ENCODE measurements at regions not wholly inside any gene's neighbourhood (a gene's known extent, or its start where the extent isn't known, plus 50 kb on each side); places are given as distances from the start of the nearest gene placed in this dataset.

DNA sequence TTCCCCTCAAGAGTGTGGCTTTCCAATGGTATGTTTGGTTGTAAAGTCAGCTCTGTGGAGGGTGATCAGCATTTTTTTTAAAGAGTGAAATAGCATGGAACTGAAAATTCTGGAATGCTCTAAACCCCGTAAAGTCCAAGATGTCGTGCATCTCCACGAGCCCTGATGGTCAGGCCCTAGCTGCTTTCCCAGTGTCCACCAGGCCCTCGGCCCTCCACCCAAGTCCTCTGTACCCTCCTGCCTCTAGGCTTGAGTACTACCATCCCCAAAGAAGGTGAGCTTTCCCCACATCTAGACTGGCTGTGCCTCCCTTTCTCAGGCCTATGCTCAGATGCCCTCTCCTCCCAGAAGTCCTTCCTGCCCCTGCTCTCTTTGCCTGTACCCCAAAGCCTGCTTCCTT lies 280.3 kb downstream of the GADD45G start:
- Histone ChIP-seq H3K23ac (ENCODE audit: insufficient read length) (no peak overlapping the region), H3K79me1 (ENCODE audit: low read depth, low read length) (peaks cover 3% of the 10 kb centered on the region; the same call in 1 of the 2 replicates), H3K18ac (ENCODE audit: extremely low read depth, low read length) (no peak overlapping the region), H4K91ac (replicated peaks; ENCODE audit: insufficient read length, low read length) (no peak overlapping the region), H4K20me1 (replicated peaks in 1 of 2; ENCODE audit: control insufficient read depth in 1 of 2, insufficient read depth in 2 of 2, low read length in 2 of 2) (peaks cover 0 to 21% of the 10 kb centered on the region in 2 experiments), H2AK5ac (ENCODE audit: low read depth, low read length) (0 out of 2 replicates have a peak overlapping the region, but pooled peaks have one; percentile 24), H3K4ac (replicated peaks; ENCODE audit: insufficient read length, low read depth, low read length) (no peak overlapping the region), H2BK5ac (ENCODE audit: low read depth, low read length) (no peak overlapping the region), H3K23me2 (ENCODE audit: low read depth, low read length) (peaks cover 21% of the 10 kb centered on the region; the same call in 1 of the 2 replicates), H3K27me3 (replicated peaks in 1 of 4; ENCODE audit: control insufficient read depth in 3 of 4, extremely low read depth in 1 of 4, insufficient read depth in 3 of 4, low read length in 3 of 4) (no peaks in the 10 kb centered on the region), H3K4me1 (replicated peaks in 1 of 4; ENCODE audit: control insufficient read depth in 3 of 4, insufficient read depth in 4 of 4, low read length in 3 of 4) (peaks cover 0 to 3% (median 0%) of the 10 kb centered on the region in 4 experiments; a peak in 1 of 7 replicates), H2BK12ac (ENCODE audit: low read depth, low read length) (peak overlapping the region; percentile 75; the same call in 1 of the 2 replicates), H2BK120ac (replicated peaks; ENCODE audit: low read depth, low read length) (no peak overlapping the region), H3K4me2 (ENCODE audit: insufficient read depth in 1 of 2, low read depth in 2 of 2, low read length in 2 of 2) (no peak overlapping the region), H3K9ac (replicated peaks in 1 of 4; ENCODE audit: extremely low read depth in 1 of 4, low read depth in 3 of 4, low read length in 3 of 4) (no peak overlapping the region), H3K56ac (replicated peaks; ENCODE audit: insufficient read length, low read depth, low read length) (no peak overlapping the region), H2BK15ac (ENCODE audit: low read length) (no peak overlapping the region), H2BK20ac (ENCODE audit: low read length) (peak overlapping the region; percentile 68; the same call in 1 of the 2 replicates), H3K9me3 (ENCODE audit: insufficient read depth in 2 of 2, low read depth in 1 of 2, low read length in 1 of 2) (no peaks in the 10 kb centered on the region; a peak in 1 of 4 replicates), H3K27ac (ENCODE audit: low read depth, low read length) (no peak overlapping the region), H4K5ac (ENCODE audit: insufficient read length, low read depth, low read length) (no peak overlapping the region), H4K8ac (ENCODE audit: extremely low read depth, insufficient read depth, low read length) (no peak overlapping the region), H3K14ac (ENCODE audit: insufficient read length) (no peak overlapping the region), H2AFZ (ENCODE audit: low read length) (no peak overlapping the region), H3K79me2 (ENCODE audit: control insufficient read depth in 1 of 2, insufficient read depth in 2 of 2, low read length in 2 of 2) (no peaks in the 10 kb centered on the region), H3K4me3 (ENCODE audit: extremely low read depth in 1 of 4, insufficient read depth in 2 of 4, low read depth in 3 of 4, low read length in 4 of 4) (no peak overlapping the region), H3K36me3 (ENCODE audit: control insufficient read depth in 2 of 4, insufficient read depth in 4 of 4, low read length in 3 of 4) (no peaks in the 10 kb centered on the region; a peak in 1 of 8 replicates)
- POLR2A ChIA-PET (ENCODE audit: partially characterized antibody): interaction anchor here (0.9 to 1.2 kb wide), 2 partner anchors 9 to 282 kb away, joined by 3 to 4 read pairs; no protein-coding TSS in a partner anchor
- FAIRE-seq (no peak), DNase-seq (ENCODE audit: low read depth in 1 of 2, low spot score in 2 of 2) (peak in 1 of 2 experiments; percentile 29)
- no peak for TF ChIP-seq MAFK (IDR thresholded peaks at IDR 0.05; ENCODE audit: low read depth, low read length)
- no peak for TF ChIP-seq HDAC2 (IDR thresholded peaks at IDR 0.05; ENCODE audit: borderline replicate concordance in 1 of 2, low read depth in 2 of 2, low read length in 2 of 2)
- no peak for TF ChIP-seq GTF2F1 (IDR thresholded peaks at IDR 0.05; ENCODE audit: borderline replicate concordance, low read depth, low read length)
- no peak for TF ChIP-seq POLR2A (IDR thresholded peaks at IDR 0.05; ENCODE audit: control extremely low read depth in 1 of 2, low read depth in 2 of 2, low read length in 2 of 2)
- no peak for TF ChIP-seq BRCA1 (IDR thresholded peaks at IDR 0.05; ENCODE audit: low read depth, low read length)
- no peak for TF ChIP-seq FOSL1 (IDR thresholded peaks at IDR 0.05; ENCODE audit: insufficient read depth, low read depth, low read length)
- TF ChIP-seq SIN3A (conservative IDR thresholded peaks at IDR 0.05 in 1 of 2, IDR thresholded peaks at IDR 0.05 in 1 of 2; ENCODE audit: low read depth in 1 of 2, low read length in 2 of 2): no peak
- no peak for TF ChIP-seq TAF7 (optimal IDR thresholded peaks at IDR 0.05; ENCODE audit: borderline replicate concordance, low read depth, low read length)
- no peak for TF ChIP-seq RNF2 (IDR thresholded peaks at IDR 0.05; ENCODE audit: borderline replicate concordance, low read depth, low read length, missing control alignments, poor library complexity, severe bottlenecking)
- no peak for TF ChIP-seq KDM4A (IDR thresholded peaks at IDR 0.05; ENCODE audit: low read depth, low read length, severe bottlenecking)
- no peak for TF ChIP-seq EP300 (IDR thresholded peaks at IDR 0.05; ENCODE audit: borderline replicate concordance in 1 of 2, low read depth in 2 of 2, low read length in 2 of 2)
- no peak for TF ChIP-seq CBX5 (IDR thresholded peaks at IDR 0.05; ENCODE audit: low read depth, low read length)
- WGBS, 2 experiments (ENCODE audit: extremely low coverage in 1 of 2, insufficient coverage in 1 of 2, insufficient read length in 1 of 2, insufficient replicate concordance in 2 of 2, low coverage in 1 of 2, low lambda C conversion rate in 2 of 2, missing lambda C conversion rate in 1 of 2): 93% methylated on average over 4 of the region's 4 CpGs; no CpG with 5 or more reads in 1 of the 2 experiments
- CTCF ChIA-PET (ENCODE audit: partially characterized antibody): interaction anchor here (0.8 to 1.6 kb wide), 4 partner anchors 17 to 262 kb away, joined by 3 read pairs; no protein-coding TSS in a partner anchor

Measured in H1 (cell line).